Adrenal gland (tissue), 9 donors: ENCODE measurements at regions not wholly inside any gene's neighbourhood (a gene's known extent, or its start where the extent isn't known, plus 50 kb on each side); places are given as distances from the start of the nearest gene placed in this dataset.

Source experiments
- DNase-seq, 7 donors: peaks; one replicate each; pipeline ENCODE4 v3.0.0-alpha.2; 2019 to 2020
- H3K27ac ChIP-seq, 5 donors: fragments of 200-600 bp; sonication (generic) in 4 of 5; 1 replicate in 3 of 5; 2 replicates in 2 of 5; pipeline versions ENCODE4 v1.5.1 to v1.8.0; 2016 to 2020; ENCODE audit warnings: mild to moderate bottlenecking in 1 of 5
- H3K27me3 ChIP-seq: fragments of 200-600 bp; 2 replicates; pipeline ENCODE4 v1.8.0; 2021
- H3K36me3 ChIP-seq, 2 donors: fragments of 200-600 bp; replicated peaks in 1 of 2; 1 replicate in 1 of 2; 2 replicates in 1 of 2; pipeline versions ENCODE4 v1.5.1 to v1.8.0; 2018 to 2022
- H3K4me1 ChIP-seq, 2 donors: fragments of 200-600 bp; replicated peaks in 1 of 2; 1 replicate in 1 of 2; 2 replicates in 1 of 2; pipeline versions ENCODE4 v1.5.1 to v1.8.0; 2018 to 2021
- H3K4me3 ChIP-seq, 4 donors: fragments of 200-600 bp; sonication (generic) in 3 of 4; one replicate each; pipeline ENCODE4 v1.5.1; 2016 to 2018
- H3K9me3 ChIP-seq, 3 donors: fragments of 200-600 bp; sonication (generic) in 1 of 3; replicated peaks in 1 of 3; 1 replicate in 2 of 3; 2 replicates in 1 of 3; pipeline versions ENCODE4 v1.5.1 to v1.8.0; 2016 to 2021
- CTCF ChIP-seq, 6 experiments: fragments of 450-650 bp in 4 of 6; fragments of 200-600 bp in 2 of 6; sonication (generic) in 1 of 6; IDR thresholded peaks; 1 replicate in 5 of 6; 2 replicates in 1 of 6; pipeline versions ENCODE4 v1.5.1 to v1.8.0; 2016 to 2021; ENCODE audit warnings: antibody characterized with exemption in 6 of 6, mild to moderate bottlenecking in 2 of 6, moderate library complexity in 1 of 6
- POLR2A ChIP-seq, 2 donors: fragments of 450-650 bp; IDR thresholded peaks; one replicate each; pipeline ENCODE4 v1.6.1; 2017; ENCODE audit warnings: antibody characterized with exemption in 2 of 2, mild to moderate bottlenecking in 2 of 2, moderate library complexity in 1 of 2
- WGBS, 4 donors: extraction: QIAGEN DNeasy Blood & Tissue Kit in 2 of 4; methylation state at CpG; one replicate each; pipeline versions ENCODE4 v1.1.5 to v1.1.7; 2013 to 2017; 5-methylcytosine and 5-hydroxymethylcytosine counted together
- intact Hi-C, 2 donors: fragments of 100-400 bp; cut with DNase I; formaldehyde crosslinking; loops; one replicate each; pipeline versions ENCODE4 v1.14.1 to v1.15.0; 2022 to 2023
- donor health status: healthy with polysubstance abuse.
- donor health status: Bipolar disorder and iron deficiency.
- donor health status: DM: yes; HTN: yes; CAD: no.
- donor health status: DM: no; HTN: no; CAD: no.
- donor health status: DM: no; HTN: no; CAD: no.

DNA sequence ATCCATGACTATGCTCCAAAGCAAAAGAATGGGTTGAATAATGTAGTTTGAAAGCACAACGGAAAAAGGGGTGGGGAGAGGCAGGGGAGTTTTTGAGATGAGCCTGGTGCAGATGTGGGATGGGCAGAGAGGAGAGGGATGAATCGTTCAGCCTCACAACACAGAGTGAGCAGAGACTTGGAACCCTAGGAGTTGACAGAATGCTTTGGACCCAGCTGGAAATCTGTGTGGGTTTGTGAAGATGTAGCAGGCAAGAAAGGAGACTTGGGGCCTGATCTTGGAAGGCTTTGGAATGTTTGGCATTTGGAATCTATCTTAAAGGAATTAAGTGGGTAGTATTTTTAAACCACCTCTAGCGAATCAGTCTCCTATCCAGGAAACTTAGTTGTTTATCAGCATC is 66.0 kb upstream of the KCTD1 start:
- H3K4me3 ChIP-seq: no peak overlapping the region
- H3K4me1 ChIP-seq: no peaks in the 10 kb centered on the region
- H3K9me3 ChIP-seq: no peaks in the 10 kb centered on the region
- WGBS, 4 donors: 77 to 83% (median 79%) methylated on average over 3 of the region's 3 CpGs
- no peaks in the 10 kb centered on the region for H3K36me3 ChIP-seq
- no peak for DNase-seq
- no peak overlapping the region for H3K27ac ChIP-seq
- H3K27me3 ChIP-seq: no peaks in the 10 kb centered on the region
- intact Hi-C loops: no loop called here
- no peak for TF ChIP-seq POLR2A (IDR thresholded peaks at IDR 0.05)
- no peak for TF ChIP-seq CTCF (IDR thresholded peaks at IDR 0.05)
